ENCODE measurements at regions not wholly inside any gene's neighbourhood (a gene's known extent, or its start where the extent isn't known, plus 50 kb on each side); places are given as distances from the start of the nearest gene placed in this dataset.

DNA sequence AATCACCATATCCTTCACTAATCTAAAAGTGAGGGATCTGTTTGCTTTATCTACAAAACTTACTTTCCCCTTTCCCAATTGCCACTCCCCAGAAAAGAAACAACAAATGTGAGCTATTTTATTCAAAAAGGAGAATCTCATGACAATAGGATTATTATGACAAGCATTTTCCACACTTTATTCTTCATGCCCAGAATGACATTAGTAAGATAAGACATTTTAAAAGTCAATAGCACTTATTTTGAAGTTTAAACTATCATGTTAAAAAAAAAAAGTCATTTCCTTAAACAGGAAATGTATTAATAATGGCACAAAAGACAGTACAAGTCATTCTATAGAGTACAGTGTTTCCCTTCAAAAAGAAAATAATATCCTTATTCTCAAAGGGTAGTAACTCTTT lies 58.8 kb upstream of the HNRNPA3 start:
- Mint-ChIP-seq H3K27me3 (ENCODE audit: low read depth, poor library complexity) (peaks cover 14% of the 10 kb centered on the region), H3K4me1 (peaks cover 30% of the 10 kb centered on the region), H3K9me3 (no peaks in the 10 kb centered on the region), H3K27ac (no peak overlapping the region), H3K36me3 (ENCODE audit: low read depth) (no peaks in the 10 kb centered on the region), H3K4me3 (no peak overlapping the region)
- no peak for DNase-seq
- TF ChIP-seq, protein P1, sequence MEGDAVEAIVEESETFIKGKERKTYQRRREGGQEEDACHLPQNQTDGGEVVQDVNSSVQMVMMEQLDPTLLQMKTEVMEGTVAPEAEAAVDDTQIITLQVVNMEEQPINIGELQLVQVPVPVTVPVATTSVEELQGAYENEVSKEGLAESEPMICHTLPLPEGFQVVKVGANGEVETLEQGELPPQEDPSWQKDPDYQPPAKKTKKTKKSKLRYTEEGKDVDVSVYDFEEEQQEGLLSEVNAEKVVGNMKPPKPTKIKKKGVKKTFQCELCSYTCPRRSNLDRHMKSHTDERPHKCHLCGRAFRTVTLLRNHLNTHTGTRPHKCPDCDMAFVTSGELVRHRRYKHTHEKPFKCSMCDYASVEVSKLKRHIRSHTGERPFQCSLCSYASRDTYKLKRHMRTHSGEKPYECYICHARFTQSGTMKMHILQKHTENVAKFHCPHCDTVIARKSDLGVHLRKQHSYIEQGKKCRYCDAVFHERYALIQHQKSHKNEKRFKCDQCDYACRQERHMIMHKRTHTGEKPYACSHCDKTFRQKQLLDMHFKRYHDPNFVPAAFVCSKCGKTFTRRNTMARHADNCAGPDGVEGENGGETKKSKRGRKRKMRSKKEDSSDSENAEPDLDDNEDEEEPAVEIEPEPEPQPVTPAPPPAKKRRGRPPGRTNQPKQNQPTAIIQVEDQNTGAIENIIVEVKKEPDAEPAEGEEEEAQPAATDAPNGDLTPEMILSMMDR (IDR thresholded peaks at IDR 0.05), result no peak

DNA sequence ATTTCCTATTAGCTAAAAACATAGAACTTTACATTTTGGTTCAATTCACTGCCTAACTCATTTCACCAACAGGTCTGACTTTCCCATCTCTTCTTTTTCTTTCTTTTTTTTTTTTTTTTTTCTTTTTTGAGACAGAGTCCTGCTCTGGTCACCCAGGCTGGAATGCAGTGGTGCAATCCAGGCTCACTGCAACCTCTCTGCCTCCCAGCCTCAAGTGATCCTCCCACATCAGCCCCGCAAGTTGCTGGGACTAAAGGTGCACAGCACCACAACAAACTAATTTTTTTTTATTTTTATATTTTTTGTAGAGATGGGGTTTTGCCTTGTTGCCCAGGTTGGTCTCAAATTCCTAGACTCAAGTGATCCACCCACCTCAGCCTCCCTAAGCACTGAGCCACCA lies 57.8 kb upstream of the HNRNPA3 start:
- no peak overlapping the region for H3K27ac Mint-ChIP-seq
- H3K36me3 Mint-ChIP-seq (ENCODE audit: low read depth), result no peaks in the 10 kb centered on the region
- peaks cover 21% of the 10 kb centered on the region for H3K4me1 Mint-ChIP-seq
- no peak overlapping the region for H3K4me3 Mint-ChIP-seq
- H3K9me3 Mint-ChIP-seq, result no peaks in the 10 kb centered on the region
- H3K27me3 Mint-ChIP-seq (ENCODE audit: low read depth, poor library complexity), result peaks cover 12% of the 10 kb centered on the region
- TF ChIP-seq, protein P1 (IDR thresholded peaks at IDR 0.05), result no peak
- DNase-seq, result no peak

DNA sequence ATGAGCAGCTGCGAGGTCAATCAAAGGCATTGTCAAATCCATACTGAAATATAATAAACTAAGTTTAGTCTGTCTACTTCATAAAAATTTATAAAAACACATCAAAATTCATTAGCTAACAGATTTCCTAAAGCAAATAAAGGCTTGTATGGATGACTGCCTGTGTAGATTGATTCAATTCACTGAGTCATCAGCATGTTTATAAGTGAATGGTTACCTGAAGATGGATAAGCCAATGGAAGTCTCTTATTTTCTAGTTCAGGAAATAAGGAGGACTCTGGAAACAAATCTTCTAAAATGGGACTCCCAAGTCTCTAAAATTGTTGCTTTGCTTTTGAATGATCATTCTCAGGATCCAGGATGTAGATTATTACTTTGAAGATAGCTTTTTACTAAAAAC lies 57.0 kb upstream of the HNRNPA3 start:
- H3K4me3 Mint-ChIP-seq, result no peak overlapping the region
- H3K9me3 Mint-ChIP-seq, result no peaks in the 10 kb centered on the region
- no peak overlapping the region for H3K27ac Mint-ChIP-seq
- no peaks in the 10 kb centered on the region for H3K36me3 Mint-ChIP-seq (ENCODE audit: low read depth)
- DNase-seq, result no peak
- TF ChIP-seq, protein P1 (IDR thresholded peaks at IDR 0.05), result no peak
- H3K27me3 Mint-ChIP-seq (ENCODE audit: low read depth, poor library complexity), result peaks cover 11% of the 10 kb centered on the region
- H3K4me1 Mint-ChIP-seq, result peaks cover 15% of the 10 kb centered on the region

DNA sequence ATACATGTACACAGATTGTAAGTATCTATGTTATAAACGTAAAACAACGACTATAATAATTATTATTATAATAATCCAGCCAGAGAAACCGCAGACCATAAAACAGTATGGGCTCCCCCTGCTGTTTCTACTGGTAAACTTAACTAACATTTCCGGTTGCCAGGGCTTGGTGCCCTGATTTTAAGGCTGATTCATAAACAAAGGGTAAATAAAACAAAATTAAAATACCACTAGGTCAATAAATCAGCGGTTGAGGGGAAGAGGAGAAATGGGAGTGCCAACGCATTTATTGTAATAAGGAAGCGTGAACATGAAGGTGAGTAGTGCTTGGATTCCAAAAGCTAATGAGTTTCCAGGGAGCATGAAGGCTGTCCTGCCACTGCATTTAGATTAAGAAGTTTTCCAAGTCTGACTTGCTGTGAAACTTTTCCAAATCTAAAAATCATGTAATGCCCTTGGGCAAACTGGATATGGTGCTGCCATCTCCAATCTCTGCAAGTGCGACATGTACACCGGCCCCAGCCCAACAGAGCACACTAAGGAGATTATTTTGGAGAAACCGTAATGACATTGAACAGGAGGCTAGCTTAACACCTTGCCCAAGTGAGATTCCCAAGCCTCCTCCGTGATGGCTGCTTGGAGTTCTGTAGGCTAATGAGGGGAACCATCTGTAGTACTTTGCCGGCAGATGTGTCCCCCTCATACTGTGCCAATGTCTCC lies 50.7 kb upstream of the HNRNPA3 start:
- DNase-seq, result no peak
- no peak overlapping the region for H3K27ac Mint-ChIP-seq
- TF ChIP-seq, protein P1 (IDR thresholded peaks at IDR 0.05), result peak; percentile 45
- H3K36me3 Mint-ChIP-seq (ENCODE audit: low read depth), result no peaks in the 10 kb centered on the region
- H3K9me3 Mint-ChIP-seq, result no peaks in the 10 kb centered on the region
- H3K27me3 Mint-ChIP-seq (ENCODE audit: low read depth, poor library complexity), result peaks cover 1% of the 10 kb centered on the region
- H3K4me3 Mint-ChIP-seq, result no peak overlapping the region
- peaks cover 23% of the 10 kb centered on the region for H3K4me1 Mint-ChIP-seq
